ENCODE measurements at regions not wholly inside any gene's neighbourhood (a gene's known extent, or its start where the extent isn't known, plus 50 kb on each side); places are given as distances from the start of the nearest gene placed in this dataset.

GRCh38 chr1:221945669-221946068 is 203.8 kb upstream of the DUSP10 start:
- no peak for TF ChIP-seq CTCF (IDR thresholded peaks at IDR 0.05; ENCODE audit: low read depth, low read length)
- DNase-seq (ENCODE audit: extremely low read depth, low read depth), result no peak

GRCh38 chr1:221944247-221944870 is 202.5 kb upstream of the DUSP10 start:
- no peak for TF ChIP-seq CTCF (IDR thresholded peaks at IDR 0.05; ENCODE audit: low read depth, low read length)
- no peak for DNase-seq (ENCODE audit: extremely low read depth, low read depth)

- TF ChIP-seq CTCF (IDR thresholded peaks at IDR 0.05; ENCODE audit: low read depth, low read length), result no peak
- DNase-seq (ENCODE audit: extremely low read depth, low read depth), result no peak
Measured at GRCh38 chr1:221940631-221941030, 198.7 kb upstream of the DUSP10 start.

GRCh38 chr1:221939607-221940006 is 197.7 kb upstream of the DUSP10 start:
- no peak for TF ChIP-seq CTCF (IDR thresholded peaks at IDR 0.05; ENCODE audit: low read depth, low read length)
- DNase-seq (ENCODE audit: extremely low read depth, low read depth), result no peak

- no peak for TF ChIP-seq CTCF (IDR thresholded peaks at IDR 0.05; ENCODE audit: low read depth, low read length)
- DNase-seq (ENCODE audit: extremely low read depth, low read depth), result no peak
Measured at GRCh38 chr1:221937155-221937953, 195.5 kb upstream of the DUSP10 start.

GRCh38 chr1:221933814-221934213 is 191.9 kb upstream of the DUSP10 start:
- TF ChIP-seq CTCF (IDR thresholded peaks at IDR 0.05; ENCODE audit: low read depth, low read length), result no peak
- DNase-seq (ENCODE audit: extremely low read depth, low read depth), result no peak

- no peak for TF ChIP-seq CTCF (IDR thresholded peaks at IDR 0.05; ENCODE audit: low read depth, low read length)
- DNase-seq (ENCODE audit: extremely low read depth, low read depth), result no peak
Measured at GRCh38 chr1:221926441-221926840, 184.6 kb upstream of the DUSP10 start.
